K562 (cell line): ENCODE measurements at regions not wholly inside any gene's neighbourhood (a gene's known extent, or its start where the extent isn't known, plus 50 kb on each side); places are given as distances from the start of the nearest gene placed in this dataset.

Experiments used
- ATAC-seq: fragments of 200-7000 bp; cut with Tn5 transposase; 3 replicates; pipeline ENCODE4 v1.9.1; 2020; ENCODE audit warnings: moderate library complexity
- BruUV-seq: library from RNA; stranded (reverse); fragments of 400-500 nt; replicated peaks from 2 replicates; lab custom pipeline; 2021; lab: Mats Ljungman, UMichigan
- CTCF ChIA-PET: fragments of 300-600 bp; formaldehyde crosslinking; extraction: SDS; loops from one replicate; lab custom pipeline; 2021; ENCODE audit warnings: low intra/inter-chr PET ratio; lab: Yijun Ruan, JAX
- POLR2A ChIA-PET: fragments of 300-600, 350-650 bp; sonication (Branson Sonifier 250); formaldehyde crosslinking; extraction: SDS; loops from one replicate; lab custom pipeline; 2021; ENCODE audit warnings: antibody characterized with exemption, inconsistent platforms; lab: Yijun Ruan, JAX
- DNase-seq, 4 experiments: peaks; one replicate each; pipeline versions ENCODE4 v3.0.0 to v3.0.0-alpha.2; 2011 to 2018; ENCODE audit warnings: low spot score in 3 of 4, mixed read lengths in 3 of 4; ENCODE audit errors: extremely low read depth in 1 of 4
- FAIRE-seq: peaks from 2 replicates; lab custom pipeline; 2011; peaks lifted over from hg19 to GRCh38; lab: Jason Lieb, UNC
- H2AFZ ChIP-seq: 2 replicates; pipeline ENCODE4 v1.6.0; 2011; ENCODE audit warnings: low read depth, low read length, control low read depth, inconsistent platforms
- H3K27ac ChIP-seq: fragments of 200-600 bp; 3 replicates; pipeline ENCODE4 v1.8.0; 2011; ENCODE audit warnings: low read depth, mild to moderate bottlenecking, control low read depth, inconsistent platforms, low read length, moderate library complexity, mixed read lengths; ENCODE audit errors: extremely low read depth
- H3K27me3 ChIP-seq, 2 experiments: fragments of 300-600 bp in 1 of 2; 2 replicates in 1 of 2; 3 replicates in 1 of 2; pipeline versions ENCODE4 v1.6.0 to v1.8.0; 2011; ENCODE audit warnings: inconsistent platforms in 2 of 2, low read length in 2 of 2, mild to moderate bottlenecking in 1 of 2, mixed read lengths in 1 of 2, moderate library complexity in 1 of 2; ENCODE audit not compliant: control insufficient read depth in 2 of 2, insufficient read depth in 2 of 2
- H3K36me3 ChIP-seq: fragments of 300-600 bp; 3 replicates; pipeline ENCODE4 v1.8.0; 2011; ENCODE audit warnings: mild to moderate bottlenecking, low read length, inconsistent platforms; ENCODE audit not compliant: control insufficient read depth, insufficient read depth
- H3K4me1 ChIP-seq, 2 experiments: fragments of 200-600 bp in 1 of 2; replicated peaks in 1 of 2; 2 replicates in 1 of 2; 3 replicates in 1 of 2; pipeline versions ENCODE4 v1.5.1 to v1.8.0; 2011; ENCODE audit warnings: inconsistent platforms in 2 of 2, low read length in 2 of 2, mild to moderate bottlenecking in 1 of 2, mixed read lengths in 1 of 2, moderate library complexity in 1 of 2; ENCODE audit not compliant: control insufficient read depth in 2 of 2, insufficient read depth in 2 of 2
- H3K4me2 ChIP-seq: 2 replicates; pipeline ENCODE4 v1.6.1; 2011; ENCODE audit warnings: low read length, control low read depth, inconsistent platforms, mixed read lengths; ENCODE audit not compliant: insufficient read depth
- H3K4me3 ChIP-seq: fragments of 200-600 bp; sonication (generic), shearing (Covaris generic); 2 replicates; pipeline ENCODE4 v1.5.1; 2016; ENCODE audit warnings: control low read depth, inconsistent platforms
- H3K79me2 ChIP-seq: fragments of 200-600 bp; 3 replicates; pipeline ENCODE4 v1.8.0; 2011; ENCODE audit warnings: low read length, inconsistent platforms; ENCODE audit not compliant: control insufficient read depth, insufficient read depth
- H3K9ac ChIP-seq, 2 experiments: 2 replicates each; pipeline versions ENCODE4 v1.6.0 to v1.6.1; 2011; ENCODE audit warnings: low read depth in 2 of 2, low read length in 2 of 2, control low read depth in 1 of 2, inconsistent platforms in 1 of 2, mild to moderate bottlenecking in 1 of 2, mixed read lengths in 1 of 2; ENCODE audit not compliant: insufficient read depth in 1 of 2
- H3K9me1 ChIP-seq: one replicate; pipeline ENCODE4 v1.6.0; 2011; ENCODE audit warnings: inconsistent platforms, mild to moderate bottlenecking, low read length, moderate library complexity; ENCODE audit not compliant: control insufficient read depth, insufficient read depth
- H3K9me3 ChIP-seq: replicated peaks from 2 replicates; pipeline ENCODE4 v1.5.1; 2011; ENCODE audit warnings: low read depth, low read length, inconsistent platforms; ENCODE audit not compliant: control insufficient read depth, insufficient read depth
- H4K20me1 ChIP-seq: replicated peaks from 2 replicates; pipeline ENCODE4 v1.6.1; 2011; ENCODE audit warnings: low read length, inconsistent platforms, mixed read lengths; ENCODE audit not compliant: control insufficient read depth, insufficient read depth
- CREB5 ChIP-seq: fragments of 250-450 bp; sonication (Bioruptor Pico); IDR thresholded peaks from 2 replicates; pipeline ENCODE4 v1.5.0; 2020; ENCODE audit warnings: mild to moderate bottlenecking
- E2F5 ChIP-seq: sonication (generic); formaldehyde crosslinking; IDR thresholded peaks from 2 replicates; pipeline ENCODE4 v1.8.0; 2022; ENCODE audit warnings: mild to moderate bottlenecking, missing genetic modification reagents
- MAZ ChIP-seq, 2 experiments: fragments of 450-650 bp in 1 of 2; sonication (generic) in 1 of 2; formaldehyde crosslinking; IDR thresholded peaks in 1 of 2; conservative IDR thresholded peaks in 1 of 2; 2 replicates each; pipeline versions ENCODE4 v1.4.0 to v1.5.0; 2020; ENCODE audit warnings: mild to moderate bottlenecking in 1 of 2, missing genetic modification reagents in 1 of 2
- MED1 ChIP-seq: sonication (generic); formaldehyde crosslinking; IDR thresholded peaks from 2 replicates; pipeline ENCODE4 v1.8.1; 2023; ENCODE audit warnings: missing genetic modification reagents, borderline replicate concordance
- MEIS2 ChIP-seq: fragments of 450-650 bp; IDR thresholded peaks from 2 replicates; pipeline ENCODE4 v1.6.1; 2014; ENCODE audit warnings: mild to moderate bottlenecking; ENCODE audit not compliant: partially characterized antibody
- SIX5 ChIP-seq, 2 experiments: IDR thresholded peaks; 2 replicates each; pipeline ENCODE4 v1.6.1; 2011; ENCODE audit warnings: low read length in 2 of 2, borderline replicate concordance in 1 of 2, low read depth in 1 of 2, mild to moderate bottlenecking in 1 of 2, moderate library complexity in 1 of 2; ENCODE audit not compliant: insufficient read depth in 1 of 2
- SPI1 ChIP-seq: IDR thresholded peaks from 2 replicates; pipeline ENCODE4 v1.6.1; 2011; ENCODE audit warnings: low read depth, low read length, control low read depth, borderline replicate concordance
- ZNF445 ChIP-seq: fragments of 250-450 bp; sonication (Bioruptor Pico); IDR thresholded peaks from 2 replicates; pipeline ENCODE4 v1.4.0; 2020; ENCODE audit warnings: low read depth, mild to moderate bottlenecking, moderate library complexity
- ZNF668 ChIP-seq: fragments of 250-450 bp; sonication (Bioruptor Pico); IDR thresholded peaks from 2 replicates; pipeline ENCODE4 v1.8.0; 2022; ENCODE audit warnings: mild to moderate bottlenecking, inconsistent platforms
- WGBS: fragments of 100-300 bp; shearing (Covaris generic); methylation state at CpG from one replicate; pipeline ENCODE4 v1.1.6; 2016; ENCODE audit warnings: low coverage, mixed read lengths; ENCODE audit not compliant: insufficient coverage; ENCODE audit errors: missing lambda C conversion rate; 5-methylcytosine and 5-hydroxymethylcytosine counted together
- in situ Hi-C: fragments of 300-500 bp; cut with MboI; formaldehyde crosslinking; loops from 4 replicates; pipeline ENCODE4 v1.15.0; 2018; ENCODE audit warnings: inconsistent platforms, mixed read lengths
- intact Hi-C: fragments of 100-400 bp; cut with micrococcal nuclease; formaldehyde crosslinking; loops from 2 replicates; pipeline ENCODE4 v1.14.2; 2022

DNA sequence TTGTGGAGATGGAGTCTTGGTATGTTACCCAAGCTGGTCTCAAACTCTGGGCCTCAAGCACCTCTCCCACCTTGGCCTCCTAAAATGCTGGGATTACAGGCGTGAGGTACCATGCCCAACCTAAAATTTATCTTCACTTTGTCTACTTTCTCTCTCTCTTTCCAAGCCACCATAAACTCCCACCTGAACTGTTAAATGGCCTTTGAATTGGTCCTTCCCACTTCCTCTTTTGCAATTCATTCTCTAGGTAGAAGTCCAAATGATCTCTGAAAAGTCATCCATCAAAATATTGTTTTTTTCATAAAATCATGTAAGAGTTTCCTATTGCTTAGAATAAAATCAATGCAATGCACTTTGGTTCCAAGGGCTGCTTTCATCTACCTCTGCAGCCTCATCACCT, 90.1 kb upstream of the CELF2 start:
- Histone ChIP-seq H3K4me1 (no peaks in the 10 kb centered on the region), H3K79me2 (no peaks in the 10 kb centered on the region), H2AFZ (no peak overlapping the region), H3K36me3 (no peaks in the 10 kb centered on the region), H3K4me3 (no peak overlapping the region), H3K9me3 (no peaks in the 10 kb centered on the region), H3K9me1 (no peaks in the 10 kb centered on the region), H4K20me1 (no peaks in the 10 kb centered on the region), H3K4me2 (no peak overlapping the region), H3K9ac (no peak overlapping the region), H3K27me3 (peaks cover 4 to 13% of the 10 kb centered on the region in 2 experiments; a peak in 3 of 5 replicates), H3K27ac (no peak overlapping the region)
- DNase-seq: no peak
- WGBS: 0% methylated on average over 1 of the region's 1 CpG
- CTCF ChIA-PET: no interaction called here
- in situ Hi-C loops (no loop called here), intact Hi-C loops (no loop called here)
- POLR2A ChIA-PET: no interaction called here
- no peak for ATAC-seq
- TF ChIP-seq SPI1 (peak; percentile 64; the same call in 1 of the 2 replicates), ZNF668 (no peak), MED1 (no peak), ZNF445 (CRISPR knock-in tag) (no peak)
- no peak for FAIRE-seq
- no TSS peak for BruUV-seq

DNA sequence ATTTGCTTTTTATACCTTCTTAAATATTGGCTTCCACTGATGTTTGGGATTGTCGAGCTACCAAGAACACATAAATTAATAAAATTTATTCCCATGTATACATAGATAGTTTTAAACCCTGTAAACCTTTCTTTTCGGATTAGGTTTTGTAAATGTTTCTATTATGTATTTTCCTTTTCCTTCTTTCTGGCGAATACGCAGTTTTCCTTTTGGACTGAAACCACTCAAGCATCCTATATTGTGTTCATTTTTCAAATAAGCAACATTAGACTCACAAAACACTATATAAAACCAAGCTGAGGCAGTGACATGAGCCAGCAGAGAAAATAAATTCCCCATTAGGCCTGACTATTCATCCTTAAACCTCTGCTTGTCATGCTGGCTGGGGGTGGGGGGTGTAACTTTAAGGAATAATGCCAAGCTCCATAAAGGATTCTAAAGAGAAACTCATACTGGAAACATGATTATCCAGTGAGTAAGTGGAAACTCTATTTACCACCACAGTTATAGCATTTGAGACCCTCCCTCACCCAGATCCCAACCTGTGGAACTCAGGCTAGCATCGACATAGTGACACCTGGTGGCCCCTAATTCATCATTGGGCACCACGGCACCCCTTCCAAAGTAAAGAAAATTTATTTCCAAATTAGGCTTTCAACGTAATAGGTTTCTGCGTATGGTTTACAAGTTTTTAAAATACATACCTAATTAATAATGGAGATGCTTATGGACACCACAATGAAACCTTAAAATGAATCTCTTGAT, 86.5 kb upstream of the CELF2 start:
- no peak for ATAC-seq
- H2AFZ ChIP-seq: no peak overlapping the region
- 2% methylated on average over 8 of the region's 8 CpGs for WGBS
- H3K4me2 ChIP-seq: no peak overlapping the region
- no peaks in the 10 kb centered on the region for H3K79me2 ChIP-seq
- FAIRE-seq: no peak
- CTCF ChIA-PET: no interaction called here
- no TSS peak for BruUV-seq
- no peak overlapping the region for H3K9ac ChIP-seq
- in situ Hi-C loops: no loop called here
- H3K27me3 ChIP-seq: no peaks in the 10 kb centered on the region
- H3K27ac ChIP-seq: no peak overlapping the region
- POLR2A ChIA-PET: no interaction called here
- no peaks in the 10 kb centered on the region for H3K9me3 ChIP-seq
- TF ChIP-seq MAZ (CRISPR knock-in tag; conservative IDR thresholded peaks at IDR 0.05 in 1 of 2, IDR thresholded peaks at IDR 0.05 in 1 of 2) (no peak), CREB5 (CRISPR knock-in tag) (no peak), SIX5 (IDR thresholded peaks at IDR 0.05; ENCODE audit: borderline replicate concordance in 1 of 2, insufficient read depth in 1 of 2, low read depth in 1 of 2, low read length in 2 of 2) (no peak), MEIS2 (no peak), MED1 (no peak), E2F5 (no peak)
- TF ChIP-seq, all 486 proteins: peak for 0
- Histone ChIP-seq H3K4me1 (no peaks in the 10 kb centered on the region), H3K36me3 (no peaks in the 10 kb centered on the region), H4K20me1 (no peaks in the 10 kb centered on the region), H3K9me1 (no peaks in the 10 kb centered on the region), H3K4me3 (no peak overlapping the region)
- no peak for DNase-seq
- intact Hi-C loops: no loop called here
